Fibroblast of mammary gland (primary cell): ENCODE measurements at regions not wholly inside any gene's neighbourhood (a gene's known extent, or its start where the extent isn't known, plus 50 kb on each side); places are given as distances from the start of the nearest gene placed in this dataset.

Source experiments
- DNase-seq: peaks from one replicate; pipeline ENCODE4 v3.0.0-alpha.2; 2010; ENCODE audit warnings: low read depth
- H3K4me3 ChIP-seq: 2 replicates; pipeline ENCODE4 v1.5.1; 2011; ENCODE audit warnings: low read depth, mild to moderate bottlenecking, low read length, moderate library complexity; ENCODE audit not compliant: control insufficient read depth
- TF ChIP-seq, protein P1 (sequence below): conservative IDR thresholded peaks from 2 replicates; pipeline ENCODE4 v1.5.1; 2011; ENCODE audit warnings: low read depth, low read length, inconsistent platforms; ENCODE audit not compliant: control insufficient read depth, insufficient read depth

DNA sequence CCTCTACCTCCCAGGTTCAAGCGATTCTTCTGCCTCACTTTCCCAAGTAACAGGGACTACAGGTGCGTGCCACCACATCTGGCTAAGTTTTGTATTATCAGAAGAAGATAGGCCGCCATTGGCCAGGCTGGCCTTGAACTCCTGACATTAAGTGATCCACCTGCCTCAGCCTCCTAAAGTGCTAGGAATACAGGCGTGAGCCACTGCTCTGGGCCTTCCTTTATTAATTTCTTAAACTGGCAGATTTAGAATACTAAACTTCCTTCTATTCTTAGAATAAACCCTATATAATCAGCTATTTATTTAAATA is 86.6 kb downstream of the HFE start:
- H3K4me3 ChIP-seq: no peak overlapping the region
- TF ChIP-seq, protein P1, sequence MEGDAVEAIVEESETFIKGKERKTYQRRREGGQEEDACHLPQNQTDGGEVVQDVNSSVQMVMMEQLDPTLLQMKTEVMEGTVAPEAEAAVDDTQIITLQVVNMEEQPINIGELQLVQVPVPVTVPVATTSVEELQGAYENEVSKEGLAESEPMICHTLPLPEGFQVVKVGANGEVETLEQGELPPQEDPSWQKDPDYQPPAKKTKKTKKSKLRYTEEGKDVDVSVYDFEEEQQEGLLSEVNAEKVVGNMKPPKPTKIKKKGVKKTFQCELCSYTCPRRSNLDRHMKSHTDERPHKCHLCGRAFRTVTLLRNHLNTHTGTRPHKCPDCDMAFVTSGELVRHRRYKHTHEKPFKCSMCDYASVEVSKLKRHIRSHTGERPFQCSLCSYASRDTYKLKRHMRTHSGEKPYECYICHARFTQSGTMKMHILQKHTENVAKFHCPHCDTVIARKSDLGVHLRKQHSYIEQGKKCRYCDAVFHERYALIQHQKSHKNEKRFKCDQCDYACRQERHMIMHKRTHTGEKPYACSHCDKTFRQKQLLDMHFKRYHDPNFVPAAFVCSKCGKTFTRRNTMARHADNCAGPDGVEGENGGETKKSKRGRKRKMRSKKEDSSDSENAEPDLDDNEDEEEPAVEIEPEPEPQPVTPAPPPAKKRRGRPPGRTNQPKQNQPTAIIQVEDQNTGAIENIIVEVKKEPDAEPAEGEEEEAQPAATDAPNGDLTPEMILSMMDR: no peak
- DNase-seq: no peak

DNA sequence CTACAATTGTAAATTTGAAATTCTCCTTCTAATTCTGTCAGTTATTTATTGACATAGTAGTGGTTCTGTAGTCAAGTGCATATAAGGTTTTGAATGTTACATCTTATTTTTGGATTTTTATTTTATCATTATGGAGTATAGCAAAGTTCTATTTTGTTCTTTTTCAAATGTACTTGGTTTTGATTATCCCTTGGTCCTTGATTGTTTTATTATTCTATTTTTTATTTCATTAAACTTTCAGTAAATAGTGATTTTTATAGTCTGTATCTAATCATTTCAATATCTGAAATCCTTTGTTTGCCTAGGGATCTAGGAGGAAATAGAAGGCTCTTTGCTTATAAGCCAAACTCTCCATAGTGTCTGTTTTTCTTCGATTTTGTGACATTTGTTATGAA is 87.8 kb downstream of the HFE start:
- TF ChIP-seq, protein P1: no peak
- DNase-seq: no peak
- H3K4me3 ChIP-seq: no peak overlapping the region

DNA sequence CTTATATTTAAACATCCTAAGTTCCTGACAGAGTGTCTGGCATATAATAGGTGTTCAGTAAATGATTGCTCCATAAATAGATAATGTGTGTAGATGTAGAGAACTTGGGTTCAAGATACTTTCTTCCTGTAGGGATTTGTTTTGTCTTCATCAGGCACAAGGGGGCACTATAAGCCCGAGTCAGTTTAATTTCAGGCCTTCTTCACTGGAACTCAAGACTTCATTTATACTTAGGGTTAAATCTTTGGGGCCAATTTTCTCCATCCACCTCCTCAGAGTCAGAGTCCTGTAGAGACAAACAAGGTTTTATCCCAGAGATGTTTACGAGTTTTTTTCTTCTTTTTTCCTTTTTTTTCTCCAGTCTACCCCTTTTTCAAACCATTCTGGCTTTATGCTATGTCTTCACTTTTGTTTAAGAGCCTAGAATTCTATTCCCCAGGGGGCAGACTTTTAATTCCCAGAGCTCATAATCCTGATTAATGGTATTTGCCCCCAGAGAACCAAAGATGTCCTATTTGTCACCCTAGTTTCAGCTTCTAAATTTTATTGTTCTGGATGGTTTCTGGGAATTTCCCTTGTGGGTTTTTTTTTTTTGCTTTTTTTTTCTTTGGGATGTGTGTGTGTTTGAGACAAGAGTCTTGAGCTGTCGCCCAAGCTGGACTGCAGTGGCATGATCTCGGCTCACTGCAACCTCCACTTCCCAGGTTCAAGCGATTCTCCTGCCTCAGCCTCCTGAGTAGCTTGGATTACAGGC is 88.4 kb downstream of the HFE start:
- H3K4me3 ChIP-seq: no peak overlapping the region
- TF ChIP-seq, protein P1: peak; percentile 74
- DNase-seq: peak; percentile 80

DNA sequence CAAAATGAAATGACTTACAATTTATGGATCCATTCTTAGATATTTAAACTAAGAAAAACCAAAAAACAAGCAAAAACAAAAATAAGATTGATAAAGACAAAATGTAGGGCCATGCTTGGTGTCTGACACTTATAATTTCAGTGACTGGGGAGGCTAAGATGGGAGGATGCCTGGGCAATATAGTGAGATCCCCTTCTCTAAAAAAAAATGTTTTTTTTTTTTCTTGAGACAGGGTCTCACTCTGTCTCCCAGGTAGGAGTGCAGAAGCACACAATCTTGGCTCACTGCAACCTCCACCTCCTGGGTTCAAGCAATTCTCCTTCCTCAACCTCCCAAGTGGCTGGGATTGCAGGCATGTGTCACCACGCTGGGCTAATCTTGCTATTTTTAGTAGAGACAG is 92.4 kb downstream of the HFE start:
- TF ChIP-seq, protein P1: no peak

DNA sequence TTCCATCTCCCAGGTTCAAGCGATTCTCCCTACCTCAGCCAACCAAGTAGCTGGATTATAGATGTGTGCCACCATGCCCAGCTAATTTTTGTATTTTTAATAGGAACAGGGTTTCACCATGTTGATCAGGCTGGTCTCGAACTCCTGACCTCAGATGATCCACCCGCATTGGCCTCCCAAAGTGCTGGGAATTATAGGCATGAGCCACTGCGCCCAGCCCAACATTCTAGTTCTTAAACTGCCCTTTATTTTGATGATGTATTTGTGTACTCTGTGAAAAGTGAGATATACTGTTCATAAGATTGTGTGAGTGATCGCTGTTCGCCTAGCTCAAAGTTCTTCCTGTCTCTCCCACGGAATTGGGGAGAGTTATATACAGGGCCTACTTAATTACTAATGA is 93.1 kb downstream of the HFE start:
- TF ChIP-seq, protein P1: no peak
- H3K4me3 ChIP-seq: no peak overlapping the region
- DNase-seq: no peak

More for the DNA sequence above, 92.4 kb downstream of the HFE start:
- DNase-seq: no peak
- H3K4me3 ChIP-seq: no peak overlapping the region

DNA sequence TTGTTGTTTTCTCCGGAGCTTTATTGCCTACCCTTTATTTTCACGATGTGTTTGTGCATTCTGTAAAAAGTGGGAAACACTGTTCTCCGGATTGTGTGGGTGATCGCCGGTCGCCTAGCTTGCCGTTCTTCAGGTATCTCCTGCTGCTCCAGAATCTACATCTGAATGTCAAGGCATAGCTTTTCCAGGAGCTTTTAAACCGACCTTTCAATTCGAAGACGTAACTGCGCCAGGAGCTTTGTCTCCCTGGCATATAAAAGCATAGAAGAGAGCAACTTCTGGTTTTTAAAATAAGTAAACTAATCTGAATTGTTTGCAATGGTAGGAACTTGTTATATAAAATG is 96.0 kb downstream of the HFE start:
- TF ChIP-seq, protein P1: no peak
- no peak for DNase-seq
- H3K4me3 ChIP-seq: peak overlapping the region; percentile 56

DNA sequence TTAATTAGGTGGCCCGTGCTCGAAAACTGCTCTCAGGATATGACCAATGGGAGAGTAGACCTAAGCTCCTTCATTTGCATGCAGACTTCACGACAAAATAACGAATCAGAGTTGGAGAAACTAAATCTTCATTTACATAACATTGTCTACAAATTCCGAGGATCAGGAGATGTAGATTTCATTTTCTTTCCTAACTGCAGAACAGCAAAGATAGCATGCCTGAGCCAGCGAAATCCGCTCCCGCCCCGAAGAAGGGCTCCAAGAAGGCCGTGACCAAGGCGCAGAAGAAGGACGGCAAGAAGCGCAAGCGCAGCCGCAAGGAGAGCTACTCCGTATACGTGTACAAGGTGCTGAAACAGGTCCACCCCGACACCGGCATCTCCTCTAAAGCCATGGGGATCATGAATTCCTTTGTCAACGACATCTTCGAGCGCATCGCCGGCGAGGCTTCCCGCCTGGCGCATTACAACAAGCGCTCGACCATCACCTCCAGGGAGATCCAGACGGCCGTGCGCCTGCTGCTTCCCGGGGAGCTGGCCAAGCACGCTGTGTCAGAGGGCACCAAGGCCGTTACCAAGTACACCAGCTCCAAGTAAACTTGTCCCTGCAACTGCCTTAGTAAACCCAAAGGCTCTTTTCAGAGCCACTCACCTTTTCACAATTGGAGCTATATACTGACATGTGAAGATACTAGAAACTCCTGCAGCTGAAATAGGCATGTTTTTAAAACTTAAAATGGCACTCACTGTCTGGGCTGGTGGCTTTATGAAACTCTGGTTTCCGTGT is 96.5 kb downstream of the HFE start:
- H3K4me3 ChIP-seq: peak overlapping the region; percentile 56
- DNase-seq: peak; percentile 85
- TF ChIP-seq, protein P1: no peak
